Eye (tissue), 1 donor: ENCODE measurements at regions not wholly inside any gene's neighbourhood (a gene's known extent, or its start where the extent isn't known, plus 50 kb on each side); places are given as distances from the start of the nearest gene placed in this dataset.

Source experiments
- DNase-seq: peaks from one replicate; pipeline ENCODE4 v3.0.0-alpha.2; 2015

- no peak for DNase-seq
Observed at GRCh38 chr14:22011253-22011642, 337.6 kb upstream of the OR4E1 start.

DNA sequence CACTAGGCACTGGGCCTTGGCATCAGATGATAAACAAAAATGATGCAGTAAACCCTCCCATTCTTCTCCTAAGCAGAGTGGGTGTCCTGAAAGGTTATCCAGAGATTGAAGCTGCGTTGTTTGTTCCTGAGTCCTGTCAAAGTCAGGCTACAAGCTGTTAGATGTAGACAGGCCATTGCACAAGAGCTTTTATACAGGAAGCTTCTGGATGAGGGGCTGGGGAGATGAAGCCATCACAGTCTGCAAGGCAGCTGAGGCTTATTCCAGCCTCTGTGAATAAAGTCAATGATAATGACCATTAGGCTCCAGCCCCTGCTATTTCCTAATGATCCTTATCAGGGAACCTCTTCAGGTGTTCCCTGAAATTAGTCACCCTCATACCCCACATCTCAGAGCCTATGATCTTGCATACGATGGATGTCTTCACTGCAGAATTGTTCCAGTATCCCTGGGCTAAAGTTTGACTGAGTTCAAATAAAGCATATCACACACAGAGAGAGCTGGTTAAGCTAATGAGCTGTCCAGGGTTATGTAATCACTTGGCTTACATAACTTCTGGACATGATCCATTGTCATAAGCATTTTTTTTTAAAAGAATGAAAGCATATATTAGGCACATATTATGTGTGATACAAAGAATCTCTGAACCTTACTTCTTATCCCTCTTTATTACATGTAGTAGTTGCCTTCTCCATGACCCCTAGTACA lies 337.1 kb upstream of the OR4E1 start:
- no peak for DNase-seq

DNA sequence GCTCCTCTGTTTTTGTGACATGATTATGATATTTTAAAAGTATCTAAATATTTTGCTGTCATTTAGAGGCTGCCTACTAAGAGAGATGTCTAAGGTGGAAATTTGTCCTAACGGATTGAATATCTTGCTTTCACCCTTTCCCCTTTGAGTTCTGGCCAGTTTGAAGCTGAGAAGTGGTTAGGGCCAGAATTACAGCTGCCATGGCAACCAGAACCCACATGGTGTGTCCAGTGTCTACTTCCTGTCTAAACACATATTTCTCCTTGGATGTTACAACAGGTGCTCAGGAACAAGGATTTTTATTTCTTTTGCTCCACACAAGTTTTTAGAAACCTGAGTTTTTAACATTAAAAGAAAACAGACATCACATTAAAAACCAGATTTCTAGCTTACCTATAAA lies 335.1 kb upstream of the OR4E1 start:
- no peak for DNase-seq

DNA sequence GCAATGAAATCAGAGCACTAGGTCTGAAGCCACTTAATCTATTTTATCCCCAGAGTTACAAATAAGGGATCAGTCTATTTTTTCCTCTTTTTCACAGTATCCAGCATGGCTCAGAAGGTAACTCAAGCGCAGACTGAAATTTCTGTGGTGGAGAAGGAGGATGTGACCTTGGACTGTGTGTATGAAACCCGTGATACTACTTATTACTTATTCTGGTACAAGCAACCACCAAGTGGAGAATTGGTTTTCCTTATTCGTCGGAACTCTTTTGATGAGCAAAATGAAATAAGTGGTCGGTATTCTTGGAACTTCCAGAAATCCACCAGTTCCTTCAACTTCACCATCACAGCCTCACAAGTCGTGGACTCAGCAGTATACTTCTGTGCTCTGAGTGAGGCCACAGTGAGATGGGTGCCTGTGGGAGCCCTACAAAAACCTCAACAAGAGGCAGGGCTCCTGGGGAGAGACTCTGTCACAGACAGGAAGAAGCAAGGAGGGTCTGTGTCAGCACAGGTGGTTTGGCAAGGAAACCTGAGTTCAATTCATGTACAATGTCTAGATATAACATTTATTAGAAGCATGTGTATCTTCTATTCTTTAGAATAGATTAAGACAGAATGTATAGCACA lies 334.3 kb upstream of the OR4E1 start:
- no peak for DNase-seq

- no peak for DNase-seq
Observed at GRCh38 chr14:22007363-22007762, 333.7 kb upstream of the OR4E1 start.

GRCh38 chr14:22003461-22003860 lies 329.8 kb upstream of the OR4E1 start:
- DNase-seq: no peak

GRCh38 chr14:22002860-22003284 lies 329.3 kb upstream of the OR4E1 start:
- DNase-seq: peak; percentile 18

GRCh38 chr14:21999402-21999801 lies 325.8 kb upstream of the OR4E1 start:
- no peak for DNase-seq

DNA sequence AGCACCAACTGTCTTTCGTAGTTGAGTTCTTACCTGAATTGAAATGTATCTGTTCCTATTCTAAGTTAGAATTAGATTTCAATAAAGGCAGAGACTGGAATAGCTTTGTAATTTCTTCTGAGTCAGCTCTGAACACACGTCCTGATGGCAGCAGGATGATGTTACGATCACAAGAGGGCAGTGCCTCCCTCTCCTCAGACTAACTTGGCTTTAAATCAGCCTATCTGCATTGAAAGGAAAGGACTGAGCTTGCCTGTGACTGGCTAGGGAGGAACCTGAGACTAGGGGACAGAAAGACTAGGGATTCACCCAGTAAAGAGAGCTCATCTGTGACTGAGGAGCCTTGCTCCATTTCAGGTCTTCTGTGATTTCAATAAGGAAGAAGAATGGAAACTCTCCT lies 323.7 kb upstream of the OR4E1 start:
- peak; percentile 20 for DNase-seq

DNA sequence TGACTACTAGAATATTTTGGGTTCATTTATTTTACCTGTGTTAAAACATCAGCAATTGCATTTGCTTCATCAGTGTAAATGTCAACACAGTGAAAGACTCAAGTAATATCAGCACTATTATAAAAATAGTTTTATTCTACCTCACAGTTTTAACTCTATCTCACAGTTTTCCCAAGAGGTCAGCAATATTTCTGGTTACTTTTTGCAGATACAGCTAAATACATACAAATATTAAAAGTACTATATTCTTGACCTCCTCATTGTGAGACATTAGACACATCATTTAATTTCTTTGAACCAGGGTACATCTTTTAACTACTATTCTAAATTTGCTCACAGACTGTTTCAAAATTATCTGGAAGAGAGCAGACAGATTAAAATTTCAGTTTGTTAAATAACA lies 321.7 kb upstream of the OR4E1 start:
- DNase-seq: no peak

DNA sequence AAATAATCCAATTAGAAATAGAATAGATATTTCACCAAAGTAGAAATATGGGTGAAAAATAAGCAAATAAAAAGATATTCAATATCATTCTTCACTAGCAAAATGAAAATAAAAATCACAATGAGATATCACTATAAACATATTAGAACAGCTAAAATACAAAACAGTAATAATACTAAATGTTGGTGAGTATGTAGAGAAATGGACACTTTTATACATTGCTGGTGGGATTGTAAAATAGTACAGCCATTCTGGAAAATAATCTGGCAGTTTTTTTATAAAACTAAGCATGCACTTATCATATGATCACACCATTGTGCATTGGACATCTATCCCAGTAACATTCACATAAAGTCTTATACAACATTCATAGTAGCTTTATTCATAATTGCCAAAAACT lies 320.2 kb upstream of the OR4E1 start:
- DNase-seq: no peak

DNA sequence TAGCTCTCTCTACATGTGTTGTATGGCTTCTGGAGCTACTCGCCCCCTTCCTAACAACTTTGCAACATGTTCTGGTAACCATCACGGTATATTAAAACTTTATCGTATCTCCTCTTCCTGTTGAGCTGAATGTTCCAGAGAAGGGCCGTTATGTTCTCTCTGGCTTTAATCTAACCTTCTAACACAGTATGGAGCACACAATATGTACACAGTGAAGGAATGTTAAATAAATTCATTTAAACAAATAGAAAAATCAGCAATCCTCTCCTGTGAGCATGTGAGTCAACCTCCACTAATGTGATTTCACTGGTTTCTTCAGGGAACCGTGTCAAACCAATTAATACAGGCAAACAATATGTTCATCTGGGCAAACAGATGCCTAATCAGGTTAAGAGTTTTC lies 319.5 kb upstream of the OR4E1 start:
- no peak for DNase-seq

GRCh38 chr14:21991130-21991529 lies 317.5 kb upstream of the OR4E1 start:
- DNase-seq: no peak

GRCh38 chr14:21990116-21990515 lies 316.5 kb upstream of the OR4E1 start:
- peak; percentile 19 for DNase-seq

DNA sequence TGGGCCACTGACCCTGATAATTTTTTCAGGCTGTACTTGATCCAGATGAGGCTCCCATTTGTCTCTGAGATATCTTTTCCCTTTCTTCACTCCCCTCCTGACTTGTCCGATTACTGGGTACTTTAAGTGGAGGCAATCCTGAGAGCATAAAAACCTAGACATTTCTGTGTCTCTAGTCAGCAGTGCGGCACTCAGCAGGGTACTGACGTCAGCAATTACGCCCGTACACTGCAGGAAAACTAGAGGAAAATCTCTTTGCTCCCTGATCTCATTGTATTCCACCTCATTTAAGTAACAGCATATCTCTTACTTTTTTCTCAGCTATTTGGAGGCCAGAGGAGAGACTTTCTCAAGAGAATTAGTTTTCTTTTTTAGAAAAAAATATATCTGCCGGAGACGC lies 315.5 kb upstream of the OR4E1 start:
- DNase-seq: no peak

DNA sequence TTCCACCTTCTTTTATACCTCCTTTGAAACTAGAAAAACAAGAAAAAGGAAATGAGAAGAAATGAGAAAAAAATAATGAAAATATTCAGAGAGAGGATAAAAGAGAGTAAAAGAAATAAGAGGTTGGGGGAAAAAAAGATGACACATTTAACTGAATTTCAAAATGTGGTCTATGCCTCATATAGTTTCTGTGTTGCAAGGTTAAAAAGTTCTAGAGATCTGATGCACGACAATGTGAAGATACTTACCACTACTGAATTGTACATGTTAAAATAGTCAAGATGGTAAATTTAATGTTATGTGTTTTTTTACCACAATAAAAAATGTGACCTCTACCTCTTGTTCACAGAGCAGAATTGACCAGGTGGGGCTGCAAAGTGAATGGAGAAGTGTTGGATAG lies 314.8 kb upstream of the OR4E1 start:
- no peak for DNase-seq

DNA sequence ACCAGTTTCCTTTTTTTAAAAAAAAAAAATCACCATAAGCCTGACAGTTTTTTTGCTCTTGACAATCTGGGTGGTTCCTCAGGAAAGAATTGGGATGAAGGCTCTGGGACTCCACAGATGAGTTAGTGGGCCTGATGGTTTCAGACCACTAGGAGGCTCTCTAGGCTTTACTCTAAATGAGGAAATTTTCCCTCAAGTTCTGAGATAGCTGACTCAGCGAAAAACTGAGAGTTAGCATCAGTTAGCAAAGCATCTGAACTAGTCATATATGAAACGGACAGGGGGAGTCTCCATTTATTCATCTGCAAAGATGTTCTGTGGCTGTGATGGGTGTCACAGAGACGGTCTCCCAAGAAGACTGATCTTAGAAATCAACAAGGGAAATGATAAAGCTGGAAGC lies 314.3 kb upstream of the OR4E1 start:
- DNase-seq: peak; percentile 49

DNA sequence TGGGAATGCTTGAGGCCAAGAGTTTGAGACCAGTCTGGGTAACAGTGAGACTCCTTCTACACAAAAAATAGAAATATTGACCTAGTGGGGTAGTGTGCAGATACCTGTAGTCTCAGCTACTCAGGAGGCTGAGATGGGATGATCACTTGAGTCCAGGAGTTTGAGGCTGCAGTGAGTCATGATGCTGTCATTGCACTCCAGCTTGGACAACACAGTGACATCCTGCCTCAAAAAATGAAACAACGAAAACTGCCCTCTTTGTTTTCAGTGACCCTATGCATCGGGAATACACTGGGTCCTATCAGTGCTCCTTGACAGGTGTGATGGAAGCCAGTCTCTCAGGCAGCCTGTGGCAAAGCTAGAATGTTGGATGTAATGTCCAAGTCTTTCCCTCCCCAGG lies 311.5 kb upstream of the OR4E1 start:
- DNase-seq: no peak

DNA sequence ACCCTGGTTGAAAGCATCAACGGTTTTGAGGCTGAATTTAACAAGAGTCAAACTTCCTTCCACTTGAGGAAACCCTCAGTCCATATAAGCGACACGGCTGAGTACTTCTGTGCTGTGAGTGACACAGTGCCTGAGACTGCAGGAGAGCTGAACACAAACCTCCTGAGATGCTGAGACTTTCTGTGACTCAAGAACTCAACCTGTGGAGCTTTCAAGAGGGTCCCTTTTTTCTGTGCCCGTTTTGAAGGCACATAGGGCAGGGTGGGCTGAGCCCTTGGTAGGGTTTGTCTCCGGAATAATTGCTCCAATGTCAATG lies 305.3 kb upstream of the OR4E1 start:
- no peak for DNase-seq

DNA sequence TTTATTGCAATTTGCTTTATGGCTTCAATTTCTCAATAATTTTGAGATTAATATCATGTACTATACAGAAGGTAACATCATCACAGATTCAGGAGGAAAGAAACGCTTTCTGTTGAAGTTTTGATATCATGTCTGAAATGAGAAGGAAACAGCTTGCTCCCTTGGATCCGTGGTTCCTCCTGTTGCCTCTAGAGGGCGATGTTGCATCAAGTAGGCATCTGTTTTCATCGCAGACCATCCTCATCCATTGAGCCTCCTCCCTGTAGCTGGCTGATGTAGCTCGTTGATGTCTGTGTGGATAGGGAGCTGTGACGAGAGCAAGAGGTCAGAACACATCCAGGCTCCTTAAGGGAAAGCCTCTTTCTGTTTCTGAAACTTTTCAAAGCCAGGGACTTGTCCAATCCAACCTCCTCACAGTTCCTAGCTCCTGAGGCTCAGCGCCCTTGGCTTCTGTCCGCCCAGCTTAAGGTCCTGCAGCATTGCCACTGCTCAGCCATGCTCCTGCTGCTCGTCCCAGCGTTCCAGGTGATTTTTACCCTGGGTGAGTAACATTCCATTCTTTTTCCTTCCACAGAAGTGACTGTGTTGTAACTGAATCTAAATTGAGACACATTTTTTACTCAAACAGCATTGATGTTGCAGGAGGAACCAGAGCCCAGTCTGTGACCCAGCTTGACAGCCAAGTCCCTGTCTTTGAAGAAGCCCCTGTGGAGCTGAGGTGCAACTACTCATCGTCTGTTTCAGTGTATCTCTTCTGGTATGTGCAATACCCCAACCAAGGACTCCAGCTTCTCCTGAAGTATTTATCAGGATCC lies 304.8 kb upstream of the OR4E1 start:
- peak; percentile 54 for DNase-seq

DNA sequence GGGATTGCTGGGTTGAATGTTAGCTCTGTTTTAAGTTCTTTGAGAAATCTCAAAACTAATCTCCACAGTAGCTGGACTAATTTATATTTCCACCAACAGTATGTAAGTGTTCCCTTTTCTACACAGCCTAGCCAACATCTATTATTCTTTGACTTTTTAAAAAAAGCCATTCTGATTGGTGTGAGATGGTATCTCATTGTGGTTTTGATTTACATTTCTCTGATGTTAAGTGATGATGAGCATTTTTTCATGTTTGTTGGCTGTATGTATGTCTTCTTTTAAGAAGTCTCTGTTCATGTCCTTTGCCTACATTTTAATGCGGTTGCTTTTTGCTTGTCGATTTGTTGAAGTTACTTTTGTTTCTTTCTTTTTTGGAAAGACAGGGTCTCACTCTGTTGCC lies 301.1 kb upstream of the OR4E1 start:
- DNase-seq: no peak

DNA sequence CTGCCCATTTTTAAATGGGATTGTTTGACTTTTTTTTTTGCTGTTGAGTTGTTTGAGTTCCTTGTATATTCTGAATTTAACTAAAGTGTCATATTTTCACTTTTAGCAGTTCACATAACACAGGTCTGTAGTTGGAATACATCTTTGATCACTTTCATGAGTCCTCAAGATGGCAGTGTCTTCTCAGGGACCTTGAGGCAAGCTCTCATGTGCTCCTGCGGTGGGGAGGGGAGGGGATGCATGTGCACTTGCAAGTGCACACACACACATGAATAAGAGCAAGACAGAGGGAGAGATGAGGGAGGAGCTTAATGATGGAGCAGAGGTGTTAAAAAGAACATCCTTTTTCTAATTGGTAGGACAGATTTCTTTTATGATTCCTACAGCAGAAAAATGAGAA lies 291.4 kb upstream of the OR4E1 start:
- DNase-seq: no peak

GRCh38 chr14:21964180-21964579 lies 290.6 kb upstream of the OR4E1 start:
- DNase-seq: no peak

- DNase-seq: no peak
Observed at GRCh38 chr14:21960636-21961035, 287.0 kb upstream of the OR4E1 start.
